Spinal cord (tissue), 9 donors: ENCODE measurements at regions not wholly inside any gene's neighbourhood (a gene's known extent, or its start where the extent isn't known, plus 50 kb on each side); places are given as distances from the start of the nearest gene placed in this dataset.

Experiments used
- DNase-seq, 6 donors: peaks; one replicate each; pipeline versions ENCODE4 v3.0.0 to v3.0.0-alpha.2; 2013 to 2015; ENCODE audit warnings: low spot score in 6 of 6, low read depth in 4 of 6
- H3K27ac ChIP-seq: one replicate; pipeline ENCODE4 v1.5.1; 2013; ENCODE audit warnings: low read depth, low read length, control low read depth
- H3K27me3 ChIP-seq: one replicate; pipeline ENCODE4 v1.6.1; 2013; ENCODE audit warnings: low read length; ENCODE audit not compliant: control insufficient read depth, insufficient read depth
- H3K36me3 ChIP-seq: one replicate; pipeline ENCODE4 v1.6.1; 2013; ENCODE audit warnings: low read length; ENCODE audit not compliant: control insufficient read depth, insufficient read depth
- H3K4me1 ChIP-seq: one replicate; pipeline ENCODE4 v1.6.1; 2013; ENCODE audit warnings: low read length; ENCODE audit not compliant: control insufficient read depth, insufficient read depth
- H3K4me3 ChIP-seq: one replicate; pipeline ENCODE4 v1.5.1; 2013; ENCODE audit warnings: low read depth, low read length, control low read depth
- H3K9me3 ChIP-seq: one replicate; pipeline ENCODE4 v1.6.1; 2013; ENCODE audit warnings: low read length; ENCODE audit not compliant: control insufficient read depth, insufficient read depth
- WGBS: methylation state at CpG from one replicate; pipeline ENCODE4 v1.1.5; 2013; ENCODE audit warnings: missing lambda C conversion rate; ENCODE audit not compliant: insufficient coverage; 5-methylcytosine and 5-hydroxymethylcytosine counted together
- donor health status: healthy.

GRCh38 chr22:22084089-22084711 lies 101.6 kb upstream of the TOP3B start:
- no peaks in the 10 kb centered on the region for H3K4me1 ChIP-seq
- 29% methylated on average over 2 of the region's 4 CpGs for WGBS
- H3K27me3 ChIP-seq: peaks cover 11% of the 10 kb centered on the region
- H3K36me3 ChIP-seq: no peaks in the 10 kb centered on the region
- no peak overlapping the region for H3K27ac ChIP-seq
- DNase-seq: no peak
- H3K4me3 ChIP-seq: no peak overlapping the region
- H3K9me3 ChIP-seq: no peaks in the 10 kb centered on the region

- no peak for DNase-seq
- no CpG with 5 or more reads among the region's 5 CpGs for WGBS
- Histone ChIP-seq H3K27me3 (peaks cover 11% of the 10 kb centered on the region), H3K36me3 (no peaks in the 10 kb centered on the region), H3K4me3 (no peak overlapping the region), H3K27ac (no peak overlapping the region), H3K4me1 (no peaks in the 10 kb centered on the region), H3K9me3 (no peaks in the 10 kb centered on the region)
Observed at GRCh38 chr22:22082960-22083359, 100.4 kb upstream of the TOP3B start.

- H3K36me3 ChIP-seq: no peaks in the 10 kb centered on the region
- H3K27ac ChIP-seq: no peak overlapping the region
- H3K4me3 ChIP-seq: no peak overlapping the region
- no peak for DNase-seq
- no CpG with 5 or more reads among the region's 1 CpG for WGBS
- no peaks in the 10 kb centered on the region for H3K9me3 ChIP-seq
- H3K4me1 ChIP-seq: no peaks in the 10 kb centered on the region
- H3K27me3 ChIP-seq: peaks cover 11% of the 10 kb centered on the region
Observed at GRCh38 chr22:22082229-22082835, 99.7 kb upstream of the TOP3B start.

GRCh38 chr22:22080270-22080669 lies 97.7 kb upstream of the TOP3B start:
- H3K36me3 ChIP-seq: no peaks in the 10 kb centered on the region
- H3K27me3 ChIP-seq: peaks cover 11% of the 10 kb centered on the region
- peaks cover 4% of the 10 kb centered on the region for H3K4me1 ChIP-seq
- no peaks in the 10 kb centered on the region for H3K9me3 ChIP-seq
- no peak overlapping the region for H3K4me3 ChIP-seq
- DNase-seq: no peak
- no CpG with 5 or more reads among the region's 2 CpGs for whole genome bisulfite sequencing
- no peak overlapping the region for H3K27ac ChIP-seq

- 84% methylated on average over 2 of the region's 6 CpGs for WGBS
- Histone ChIP-seq H3K27me3 (peaks cover 11% of the 10 kb centered on the region), H3K4me1 (peaks cover 10% of the 10 kb centered on the region), H3K27ac (no peak overlapping the region), H3K36me3 (no peaks in the 10 kb centered on the region), H3K9me3 (no peaks in the 10 kb centered on the region), H3K4me3 (no peak overlapping the region)
- no peak for DNase-seq
Observed at GRCh38 chr22:22079404-22080148, 97.0 kb upstream of the TOP3B start.

- H3K4me1 ChIP-seq: peaks cover 10% of the 10 kb centered on the region
- no peaks in the 10 kb centered on the region for H3K9me3 ChIP-seq
- H3K27me3 ChIP-seq: peaks cover 7% of the 10 kb centered on the region
- no CpG with 5 or more reads among the region's 1 CpG for WGBS
- no peaks in the 10 kb centered on the region for H3K36me3 ChIP-seq
- no peak overlapping the region for H3K27ac ChIP-seq
- DNase-seq: no peak
- no peak overlapping the region for H3K4me3 ChIP-seq
Observed at GRCh38 chr22:22078329-22078728, 95.7 kb upstream of the TOP3B start.

- Histone ChIP-seq H3K4me1 (peaks cover 10% of the 10 kb centered on the region), H3K27ac (no peak overlapping the region), H3K9me3 (no peaks in the 10 kb centered on the region), H3K4me3 (no peak overlapping the region), H3K27me3 (peaks cover 7% of the 10 kb centered on the region), H3K36me3 (no peaks in the 10 kb centered on the region)
- DNase-seq: no peak
- 71% methylated on average over 2 of the region's 4 CpGs for WGBS
Observed at GRCh38 chr22:22076932-22077703, 94.5 kb upstream of the TOP3B start.

GRCh38 chr22:22076361-22076760 lies 93.8 kb upstream of the TOP3B start:
- DNase-seq: no peak
- peaks cover 6% of the 10 kb centered on the region for H3K27me3 ChIP-seq
- H3K4me1 ChIP-seq: peaks cover 10% of the 10 kb centered on the region
- no peak overlapping the region for H3K4me3 ChIP-seq
- H3K27ac ChIP-seq: no peak overlapping the region
- no peaks in the 10 kb centered on the region for H3K9me3 ChIP-seq
- H3K36me3 ChIP-seq: no peaks in the 10 kb centered on the region

- DNase-seq: no peak
- no peaks in the 10 kb centered on the region for H3K9me3 ChIP-seq
- WGBS: 84% methylated on average over 8 of the region's 12 CpGs
- H3K36me3 ChIP-seq: no peaks in the 10 kb centered on the region
- no peak overlapping the region for H3K27ac ChIP-seq
- no peak overlapping the region for H3K4me3 ChIP-seq
- peaks cover 10% of the 10 kb centered on the region for H3K4me1 ChIP-seq
- no peaks in the 10 kb centered on the region for H3K27me3 ChIP-seq
Observed at GRCh38 chr22:22075382-22076163, 93.0 kb upstream of the TOP3B start.
